NCI-H774 (cell line): ENCODE measurements at regions not wholly inside any gene's neighbourhood (a gene's known extent, or its start where the extent isn't known, plus 50 kb on each side); places are given as distances from the start of the nearest gene placed in this dataset.

Experiments
- DNase-seq: peaks from one replicate; lab custom pipeline; 2025; lab: John Stamatoyannopoulos, UW

DNA sequence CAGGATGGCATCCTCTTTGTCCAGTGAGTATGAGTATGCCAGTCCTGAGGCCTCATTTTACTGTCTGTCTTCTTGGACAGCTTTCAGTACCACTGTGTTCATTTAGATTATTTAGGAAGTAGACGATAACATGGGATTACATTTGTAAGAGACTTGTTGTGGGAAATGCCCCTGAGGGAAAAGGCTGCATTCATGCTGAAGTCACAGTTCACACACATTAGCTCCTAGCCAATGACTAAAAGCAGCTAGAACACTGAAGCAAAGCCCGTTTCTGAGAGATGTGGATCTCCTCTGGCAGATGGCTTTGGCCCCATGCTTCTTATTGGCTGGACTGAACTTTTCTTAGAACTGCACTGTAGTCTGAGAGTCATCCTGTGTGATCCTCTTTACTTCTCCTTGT lies 242.4 kb downstream of the FAM76B start:
- no peak for DNase-seq

- DNase-seq = no peak
Measured at GRCh38 chr11:95545116-95545875, 244.3 kb downstream of the FAM76B start.

DNA sequence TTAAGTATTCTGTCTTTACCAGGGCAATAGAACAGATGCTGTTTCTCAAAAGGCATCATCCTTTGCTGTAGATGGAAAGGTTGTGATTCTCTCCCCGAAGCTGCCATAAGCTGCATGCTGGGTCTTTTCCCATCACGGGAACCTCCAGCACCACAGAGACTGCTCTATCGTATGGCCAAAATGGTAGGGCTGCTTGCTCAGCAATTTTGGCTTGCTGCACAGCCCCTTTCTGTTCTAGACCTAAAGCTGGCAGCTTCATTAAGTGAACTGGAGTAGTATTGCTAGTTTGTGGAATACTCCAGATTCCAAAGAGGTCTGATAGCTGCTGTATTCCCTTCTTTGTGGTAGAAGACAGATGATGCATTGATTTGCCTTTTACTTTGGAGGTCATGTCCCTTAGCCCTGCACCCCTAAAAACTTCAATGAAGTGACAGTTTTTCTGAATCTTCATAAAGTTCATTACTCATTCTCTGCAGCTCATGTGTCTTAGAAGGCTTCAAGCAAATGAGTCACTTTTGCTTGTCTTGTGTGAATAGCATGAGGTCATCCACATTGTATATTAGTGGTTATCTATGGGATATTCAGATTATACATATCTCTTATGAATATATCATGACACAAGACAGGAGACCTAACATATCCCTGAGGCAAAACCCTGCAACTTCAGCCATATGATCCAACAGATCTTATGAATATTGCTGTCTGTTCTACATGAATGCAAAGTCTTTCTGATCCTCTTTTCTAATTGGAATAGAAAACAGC lies 245.3 kb downstream of the FAM76B start:
- DNase-seq = no peak

GRCh38 chr11:95542868-95543551 lies 246.6 kb downstream of the FAM76B start:
- DNase-seq = no peak

DNA sequence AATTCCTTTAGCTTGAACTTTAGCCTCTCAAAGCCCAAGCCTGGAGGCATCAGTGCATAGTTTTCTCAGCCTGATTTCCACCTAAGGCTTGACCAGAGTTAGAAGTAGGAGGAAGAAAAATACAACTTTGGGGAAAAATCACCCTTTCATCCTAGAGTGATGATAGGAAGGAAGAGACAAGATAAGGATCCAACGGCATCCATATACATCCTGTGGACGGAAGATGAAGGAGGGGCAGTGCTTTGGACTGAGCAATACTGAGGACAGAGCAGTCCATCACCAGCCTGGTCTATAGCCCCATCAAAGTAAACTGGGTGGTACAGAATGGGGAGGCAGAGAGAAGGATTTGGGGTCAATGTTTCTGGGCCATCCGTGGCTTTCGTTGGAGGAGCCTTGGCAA lies 247.9 kb downstream of the FAM76B start:
- DNase-seq = no peak

DNA sequence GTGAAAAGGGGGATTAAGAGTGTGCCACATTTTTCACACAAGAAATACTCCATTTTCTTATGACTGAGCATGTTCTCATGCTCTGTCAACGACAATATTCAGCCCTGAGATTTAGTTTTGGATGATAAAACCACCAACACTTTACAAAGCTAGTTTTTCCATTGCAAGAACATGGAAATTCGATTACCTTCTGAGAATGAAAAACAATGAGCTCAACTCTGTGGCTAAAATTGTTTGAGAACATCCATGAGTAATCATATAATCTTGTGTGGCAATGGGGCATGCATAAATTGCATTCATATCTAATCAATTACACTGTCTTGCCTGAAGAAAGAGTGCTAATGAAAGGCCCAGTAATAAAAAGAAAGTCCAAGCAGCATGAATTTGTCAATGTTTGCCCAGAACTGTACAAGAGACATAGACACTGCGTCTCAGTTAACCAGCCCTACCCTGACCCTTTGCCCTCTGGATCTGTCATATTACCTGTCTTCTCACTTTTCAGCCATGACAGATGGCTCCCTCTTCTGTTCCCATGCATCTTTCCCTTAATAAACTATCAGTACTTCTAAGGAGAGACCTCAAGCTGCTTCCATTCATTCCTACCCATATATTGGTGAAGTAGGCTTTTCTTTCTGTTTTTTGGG lies 253.4 kb downstream of the FAM76B start:
- DNase-seq = no peak

DNA sequence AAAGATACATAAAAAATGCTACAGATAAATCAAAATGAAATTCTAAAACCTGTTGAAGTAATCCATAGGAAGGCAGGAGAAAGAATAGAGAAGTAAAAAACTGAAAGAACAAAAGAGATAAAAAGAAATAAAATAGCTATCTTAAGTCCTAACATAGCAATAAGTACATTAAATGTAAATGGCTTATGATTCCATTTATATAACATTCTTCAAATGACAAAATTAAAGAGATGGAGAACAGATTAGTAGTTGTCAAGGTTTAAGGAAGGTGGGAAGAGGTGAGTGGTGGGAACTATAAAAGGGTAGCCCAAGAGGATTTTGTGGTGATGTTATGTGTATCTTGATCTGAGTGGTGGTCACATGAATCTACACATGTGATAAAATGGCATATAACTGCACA lies 254.8 kb downstream of the FAM76B start:
- no peak for DNase-seq

- DNase-seq = no peak
Measured at GRCh38 chr11:95534226-95534625, 255.4 kb downstream of the FAM76B start.

GRCh38 chr11:95531116-95531515 lies 258.5 kb downstream of the FAM76B start:
- no peak for DNase-seq

GRCh38 chr11:95524314-95525036 lies 265.1 kb downstream of the FAM76B start:
- no peak for DNase-seq

DNA sequence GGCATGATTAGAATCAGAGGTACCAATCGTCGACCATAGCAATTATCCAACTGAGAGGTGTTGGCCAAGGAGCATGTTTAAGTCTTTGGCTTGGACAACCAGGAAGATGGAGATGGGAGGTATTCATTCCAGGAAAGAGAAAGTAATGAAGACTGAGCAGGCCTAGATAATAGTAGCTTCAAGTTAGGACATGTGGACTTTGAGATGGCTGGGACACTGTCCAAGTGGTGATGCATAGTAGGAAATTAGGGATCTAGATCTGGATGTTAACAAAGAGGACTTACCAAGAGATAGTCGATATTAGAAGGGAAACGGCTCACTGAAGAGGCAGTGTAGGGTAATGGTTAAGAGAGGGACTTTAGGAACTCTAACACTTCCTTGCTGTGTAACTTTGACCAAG lies 266.7 kb downstream of the FAM76B start:
- no peak for DNase-seq

- DNase-seq = no peak
Measured at GRCh38 chr11:95521862-95522261, 267.7 kb downstream of the FAM76B start.

DNA sequence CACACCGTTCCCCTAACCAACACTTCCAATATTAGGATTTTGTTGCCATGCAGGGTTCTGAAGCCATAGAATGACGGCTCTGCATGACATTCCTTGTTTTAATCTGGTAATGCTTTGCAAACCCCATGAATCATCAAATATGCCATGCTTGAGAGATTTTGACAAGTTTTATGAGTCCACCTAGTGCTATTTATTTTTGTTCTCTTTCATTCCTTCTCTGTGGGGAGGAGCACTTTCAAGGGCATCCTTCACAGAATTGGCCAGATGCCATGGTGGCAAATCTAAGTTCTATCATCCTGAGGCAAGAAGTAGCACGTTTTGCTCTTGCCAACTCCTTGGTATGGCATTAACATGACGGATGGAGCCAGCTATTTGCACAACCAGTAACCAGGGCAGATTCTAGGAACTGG lies 268.4 kb downstream of the FAM76B start:
- no peak for DNase-seq

DNA sequence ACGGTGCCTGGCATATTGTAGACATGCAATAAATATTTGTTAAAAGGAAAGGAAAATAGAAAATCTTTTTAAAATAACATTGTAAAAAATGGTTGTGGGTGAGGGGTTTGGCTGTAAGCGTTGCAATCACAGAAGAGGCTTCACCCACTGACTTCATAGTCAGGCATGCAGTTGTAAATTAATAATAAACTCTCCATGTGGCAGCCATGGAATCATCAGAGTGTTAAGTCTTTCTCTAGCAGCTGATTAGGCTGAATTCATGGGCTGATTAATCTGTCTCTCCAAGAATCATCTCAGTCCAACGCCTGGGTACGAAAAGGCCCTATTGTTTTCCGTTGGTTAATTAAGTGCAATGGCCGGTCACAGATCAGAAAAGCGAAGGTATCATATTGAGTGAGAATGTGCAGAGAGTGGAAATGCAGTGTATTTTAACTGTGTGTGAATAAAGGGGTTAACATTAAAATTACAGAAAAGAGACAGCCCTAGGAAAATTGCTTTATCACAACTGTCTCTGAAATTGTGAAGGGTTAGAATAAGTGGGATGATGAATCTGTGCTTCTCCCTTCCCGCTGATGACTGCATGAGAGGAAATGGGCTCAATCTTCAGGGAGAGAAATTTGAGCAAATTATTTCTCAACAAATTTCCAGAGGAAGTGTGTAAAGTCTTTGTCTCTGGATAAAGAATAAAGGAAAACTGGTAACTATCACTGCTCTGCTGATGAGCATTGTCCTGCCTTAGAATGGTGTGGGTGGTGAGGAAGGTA lies 269.0 kb downstream of the FAM76B start:
- no peak for DNase-seq

- DNase-seq = no peak
Measured at GRCh38 chr11:95519912-95520311, 269.7 kb downstream of the FAM76B start.

DNA sequence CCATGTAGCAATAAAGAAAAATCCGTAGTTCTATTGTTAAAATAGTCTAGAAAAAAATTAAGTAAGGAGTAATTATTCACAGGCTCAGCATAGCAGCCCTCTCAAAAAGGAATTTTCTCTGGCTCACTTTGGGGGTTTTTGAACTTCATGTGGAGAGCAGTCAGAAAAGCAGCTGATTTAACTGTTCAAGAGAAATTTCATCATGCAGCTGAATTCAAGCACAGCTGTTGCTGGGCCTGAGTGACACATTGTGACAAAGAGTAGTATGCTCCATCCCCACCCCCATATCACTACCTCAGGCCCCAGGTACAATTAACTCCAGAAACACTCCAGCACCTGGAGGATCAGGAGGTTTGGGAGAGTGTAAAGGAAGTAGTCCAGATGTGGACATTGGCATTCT lies 272.1 kb downstream of the FAM76B start:
- no peak for DNase-seq

- DNase-seq = no peak
Measured at GRCh38 chr11:95516786-95517185, 272.8 kb downstream of the FAM76B start.

DNA sequence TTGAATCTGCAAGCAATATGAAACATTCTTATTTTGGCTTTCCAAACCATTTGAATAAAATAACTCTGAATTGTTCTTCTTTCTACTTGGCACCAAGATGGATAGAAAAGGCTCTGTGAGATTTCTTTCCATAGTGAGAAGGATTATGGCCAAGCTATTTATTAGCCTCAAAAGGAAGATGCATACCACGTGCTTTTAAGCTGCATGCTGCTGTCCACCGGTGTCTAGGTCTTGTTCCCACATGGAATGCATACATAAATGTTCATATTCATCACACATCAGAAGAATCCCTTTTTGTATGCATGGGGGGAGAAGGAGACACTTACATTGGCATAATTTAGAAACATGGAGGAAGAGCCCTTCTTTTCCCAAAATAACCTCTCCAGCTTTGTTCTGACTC lies 273.4 kb downstream of the FAM76B start:
- DNase-seq = no peak

DNA sequence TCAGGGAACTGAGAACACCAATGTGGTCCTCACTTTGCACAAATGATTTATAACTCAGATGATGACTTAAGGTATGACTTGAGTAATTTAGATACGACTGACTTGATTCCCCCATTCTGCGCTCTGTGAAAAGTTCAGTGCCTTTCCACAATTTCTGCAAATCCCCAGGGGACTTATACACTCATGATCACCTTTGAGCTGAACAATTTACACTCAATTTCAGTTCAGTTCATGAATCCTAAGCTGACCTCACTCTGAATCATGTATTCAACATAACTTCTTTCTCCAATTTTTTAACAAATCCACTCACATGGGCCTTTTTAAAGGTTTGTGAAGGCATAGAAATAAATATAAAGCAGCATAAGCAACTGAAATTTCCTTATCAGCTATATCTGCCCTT lies 274.2 kb downstream of the FAM76B start:
- no peak for DNase-seq

GRCh38 chr11:95514416-95515110 lies 275.0 kb downstream of the FAM76B start:
- DNase-seq = no peak
